ENCODE measurements at regions not wholly inside any gene's neighbourhood (a gene's known extent, or its start where the extent isn't known, plus 50 kb on each side); places are given as distances from the start of the nearest gene placed in this dataset.
A peak's percentile ranks its signal among the peaks of the same experiment; 100 is the strongest.
"Not testable (repeated sequence)": the region's sequence is repeated elsewhere in the genome, so short reads cannot be mapped to it uniquely, and the experiment has no call there.

GRCh38 chr16:48978501-48978900, 303.1 kb downstream of the CBLN1 start:
- no peak for DNase-seq

- no peak for DNase-seq
Observed at GRCh38 chr16:48972236-48972635, 309.4 kb downstream of the CBLN1 start.

DNA sequence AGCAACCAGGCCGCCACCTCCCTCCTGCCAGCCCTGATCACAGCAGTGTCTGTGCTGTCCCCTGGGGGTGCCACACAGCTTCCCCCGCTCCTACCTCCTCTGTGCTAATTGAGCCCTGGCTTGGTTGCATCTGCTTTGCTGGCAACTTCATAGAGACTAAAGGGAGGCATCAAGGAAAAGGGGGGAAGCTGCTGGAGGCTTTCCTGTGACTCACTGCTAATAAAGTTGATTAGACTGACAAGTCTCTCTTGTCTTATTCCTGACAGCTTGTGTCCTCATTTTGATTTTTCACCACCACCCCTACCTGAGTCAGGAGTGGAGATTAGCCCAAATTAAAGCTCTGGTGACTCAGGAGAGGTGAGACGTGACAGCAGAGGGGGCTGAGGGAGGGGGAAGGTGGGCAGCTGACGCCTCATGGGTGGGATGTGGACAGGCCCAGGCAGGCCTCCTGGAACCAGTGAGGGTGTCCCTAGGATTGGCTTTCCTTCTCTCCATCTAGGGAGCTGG, 310.0 kb downstream of the CBLN1 start:
- peak; percentile 29 for DNase-seq

- DNase-seq: no peak
Observed at GRCh38 chr16:48970216-48970615, 311.4 kb downstream of the CBLN1 start.

DNA sequence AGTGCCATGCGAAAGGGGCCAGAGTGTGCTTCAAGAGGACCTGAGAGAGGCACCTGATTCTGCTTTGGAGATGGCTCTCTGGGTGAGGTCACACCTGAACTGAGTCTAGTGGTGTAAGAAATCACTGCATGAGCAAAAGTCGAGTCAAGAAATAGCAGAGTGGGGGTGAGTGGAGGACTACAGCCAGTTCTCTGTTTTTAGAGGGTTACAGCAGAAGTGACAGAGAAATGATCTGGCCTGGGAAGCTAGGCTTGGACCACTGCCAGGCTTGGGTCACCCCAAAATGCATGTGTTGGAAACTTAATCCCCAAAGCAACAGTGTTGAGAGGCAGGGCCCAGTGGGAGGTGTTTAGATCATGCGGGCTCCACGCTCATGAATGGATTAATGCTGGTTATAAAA, 312.0 kb downstream of the CBLN1 start:
- no peak for DNase-seq

GRCh38 chr16:48965386-48965785, 316.3 kb downstream of the CBLN1 start:
- no peak for DNase-seq

GRCh38 chr16:48963901-48964615, 317.6 kb downstream of the CBLN1 start:
- peak; percentile 95 for DNase-seq

- DNase-seq: peak; percentile 48
Observed at GRCh38 chr16:48963306-48963705, 318.3 kb downstream of the CBLN1 start.

DNA sequence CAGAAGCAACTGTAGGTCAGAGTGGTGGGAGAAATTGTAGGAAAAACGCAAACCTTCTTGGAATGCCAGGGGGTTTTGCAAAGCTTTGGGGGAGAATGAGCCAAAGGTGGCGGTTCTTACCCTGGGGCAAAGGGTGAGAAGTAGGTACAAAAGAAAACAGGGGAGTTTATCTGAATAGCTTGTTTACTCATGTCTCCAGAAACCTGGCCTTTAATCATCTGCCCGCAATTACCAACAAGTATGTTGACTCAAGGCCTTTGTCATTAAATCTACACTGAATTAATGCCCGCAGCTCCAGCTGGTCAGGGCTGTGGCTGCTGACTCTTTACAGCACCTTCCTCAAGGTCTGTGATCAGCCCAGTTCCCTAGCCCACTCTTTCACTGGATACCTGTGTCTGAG, 320.1 kb downstream of the CBLN1 start:
- no peak for DNase-seq

DNA sequence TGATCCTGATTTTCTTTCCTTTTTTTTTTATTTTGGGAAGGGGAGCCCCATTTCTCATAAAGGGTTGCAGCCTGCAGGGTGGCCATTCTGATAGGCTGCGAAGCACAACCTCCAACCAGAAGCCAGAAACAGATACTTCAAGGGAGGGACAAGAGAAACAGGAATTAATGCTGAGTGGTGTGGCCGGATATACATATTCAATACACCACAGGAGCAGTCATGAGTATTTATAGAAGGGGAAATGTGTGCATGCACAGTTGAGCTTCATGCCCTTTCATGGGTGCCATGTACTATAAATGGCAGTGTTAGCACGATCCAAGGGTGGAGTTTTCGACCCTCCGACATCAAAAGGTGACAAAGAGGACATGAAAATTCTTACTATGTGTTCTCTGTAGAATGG, 320.8 kb downstream of the CBLN1 start:
- no peak for DNase-seq

DNA sequence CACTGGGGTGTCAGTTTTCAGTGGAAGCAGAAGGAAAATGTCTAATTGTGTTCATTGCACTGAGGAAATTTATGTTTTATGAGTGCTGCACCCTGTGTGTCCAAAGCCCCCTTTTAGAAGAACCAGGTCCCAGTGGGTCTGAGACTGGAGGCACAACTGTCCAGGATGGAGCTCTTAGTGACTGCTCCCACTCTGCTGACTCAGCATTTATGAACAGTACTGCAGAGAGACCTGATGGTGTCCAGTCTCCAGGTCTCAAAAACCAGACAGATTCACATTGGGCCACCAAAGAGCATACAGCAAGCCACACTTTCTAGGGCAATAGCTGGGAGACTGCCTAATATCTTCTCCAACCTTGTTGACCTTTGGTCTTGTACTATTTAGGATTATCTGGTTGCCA, 321.9 kb downstream of the CBLN1 start:
- no peak for DNase-seq

GRCh38 chr16:48959204-48959603, 322.4 kb downstream of the CBLN1 start:
- no peak for DNase-seq

DNA sequence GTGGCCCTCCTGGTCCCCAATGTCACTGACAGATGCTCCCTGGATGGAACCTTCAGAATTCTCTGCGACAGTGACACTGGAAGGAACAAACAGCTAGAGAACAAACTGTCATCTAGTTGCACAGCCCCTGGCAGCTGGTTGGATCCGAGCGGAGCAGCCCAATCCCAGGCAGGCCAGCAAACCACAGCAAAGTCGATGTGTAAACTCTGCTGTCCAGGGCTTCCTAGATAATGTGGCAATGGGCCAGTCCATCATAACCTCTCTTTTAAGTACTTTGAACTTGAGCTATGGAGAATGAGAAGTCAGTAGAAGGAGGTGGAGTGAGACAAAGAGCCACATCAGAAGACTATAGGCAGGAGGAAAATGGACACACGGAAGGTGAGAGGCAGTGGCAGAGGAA, 323.0 kb downstream of the CBLN1 start:
- no peak for DNase-seq

GRCh38 chr16:48956620-48957019, 325.0 kb downstream of the CBLN1 start:
- DNase-seq: no peak

DNA sequence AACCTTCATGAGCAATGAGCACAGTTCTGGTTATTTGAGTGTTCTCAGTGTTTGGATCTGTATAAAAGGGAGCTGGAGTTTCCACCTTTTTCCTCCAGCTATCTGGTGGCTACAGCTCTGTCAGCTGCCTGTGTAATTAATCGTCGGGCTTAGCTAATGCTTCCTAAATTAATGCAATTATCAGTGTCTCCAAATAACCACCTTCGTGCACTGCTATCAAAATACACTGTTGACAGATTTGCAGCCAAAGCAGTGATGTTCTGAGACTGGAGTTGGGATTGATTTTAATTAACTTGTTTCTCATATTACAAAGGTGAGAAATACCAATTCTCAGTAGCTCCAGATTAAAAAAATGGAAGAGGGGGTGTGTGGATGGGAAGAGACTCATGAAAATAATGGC, 325.8 kb downstream of the CBLN1 start:
- DNase-seq: no peak

- DNase-seq: not testable (repeated sequence)
Observed at GRCh38 chr16:48951621-48952125, 330.0 kb downstream of the CBLN1 start.

DNA sequence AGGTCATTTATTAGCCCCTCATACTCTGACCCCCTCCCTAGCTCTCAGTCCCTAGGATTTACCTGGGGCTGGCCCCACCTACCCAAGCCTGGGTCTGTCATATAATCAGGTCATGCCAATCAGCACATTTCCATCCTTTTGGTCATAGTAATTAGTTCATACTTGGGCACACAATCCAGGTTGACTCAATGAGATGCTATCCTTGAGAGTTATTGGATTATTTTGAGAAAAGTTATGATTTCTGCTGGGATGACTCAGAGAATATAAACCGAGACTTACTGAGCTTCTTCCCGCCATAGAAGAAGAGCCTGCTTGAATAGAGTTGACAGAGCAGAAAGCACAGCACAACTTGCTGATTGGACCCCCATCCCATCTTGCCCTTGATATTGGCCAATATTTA, 331.5 kb downstream of the CBLN1 start:
- no peak for DNase-seq

- DNase-seq: no peak
Observed at GRCh38 chr16:48949636-48950035, 332.0 kb downstream of the CBLN1 start.

- DNase-seq: no peak
Observed at GRCh38 chr16:48948911-48949310, 332.7 kb downstream of the CBLN1 start.

DNA sequence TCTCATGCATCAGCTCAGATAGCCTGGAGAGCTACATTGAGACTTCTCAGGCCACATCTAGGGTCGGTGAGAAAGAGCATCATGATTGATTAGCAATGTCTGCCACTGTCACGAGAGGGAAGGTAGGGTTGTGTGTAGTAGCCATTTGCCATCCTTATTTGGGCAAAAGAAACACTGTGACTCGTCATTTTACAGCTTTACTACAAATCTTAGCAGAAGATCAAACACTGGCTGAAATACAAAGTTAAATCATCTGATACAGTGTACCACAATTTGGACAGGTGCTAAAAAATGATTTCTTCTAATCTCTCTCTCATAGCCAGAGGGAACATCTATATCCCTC, 334.3 kb downstream of the CBLN1 start:
- DNase-seq: no peak

GRCh38 chr16:48946686-48947370, 334.8 kb downstream of the CBLN1 start:
- DNase-seq: no peak

- no peak for DNase-seq
Observed at GRCh38 chr16:48942996-48943395, 333.0 kb upstream of the N4BP1 start.

DNA sequence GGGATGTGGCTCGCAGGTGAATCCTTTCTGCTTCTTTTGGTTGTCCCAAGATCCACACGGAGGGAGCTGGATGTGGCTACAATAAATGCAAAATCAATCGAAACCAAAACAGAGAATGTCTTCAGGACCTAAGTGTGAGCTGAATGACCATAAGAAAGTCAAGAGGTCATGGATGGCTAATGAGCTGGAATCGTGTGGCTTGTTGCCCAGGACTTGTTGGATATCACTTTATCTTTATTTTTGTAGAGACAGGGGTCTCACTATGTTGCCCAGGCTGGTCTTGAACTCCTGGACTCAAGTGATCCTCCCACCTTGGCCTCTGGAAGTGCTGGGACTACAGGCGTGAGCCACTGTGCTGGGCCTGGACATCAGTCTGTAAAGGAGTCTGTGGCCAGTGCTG, 326.8 kb upstream of the N4BP1 start:
- DNase-seq: no peak

DNA sequence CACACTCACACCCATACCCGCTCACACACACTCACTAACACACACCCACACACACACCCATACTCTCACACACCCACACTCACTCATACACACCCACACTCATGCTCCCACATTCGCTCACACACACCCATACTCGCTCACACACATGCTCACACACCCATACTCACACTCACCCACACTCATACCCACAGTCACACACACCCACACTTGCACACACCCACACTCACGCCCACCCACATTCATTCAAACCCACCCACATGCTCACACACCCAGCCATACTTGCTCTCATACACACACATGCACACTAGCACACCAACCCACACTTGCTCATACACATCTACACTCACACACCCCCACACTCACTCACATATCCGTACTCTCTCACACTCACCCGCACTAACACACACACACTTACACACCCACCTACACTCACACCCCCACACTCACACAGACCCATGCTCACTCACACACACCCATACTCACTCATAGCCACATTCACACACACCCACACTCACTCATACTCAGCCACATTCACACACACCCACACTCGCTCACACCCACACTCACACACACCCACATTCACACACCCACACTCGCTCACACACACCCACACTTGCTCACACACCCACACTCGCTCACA, 322.4 kb upstream of the N4BP1 start:
- DNase-seq: no peak

All from NCI-H226 (cell line).